ENCODE measurements at regions not wholly inside any gene's neighbourhood (a gene's known extent, or its start where the extent isn't known, plus 50 kb on each side); places are given as distances from the start of the nearest gene placed in this dataset.

DNA sequence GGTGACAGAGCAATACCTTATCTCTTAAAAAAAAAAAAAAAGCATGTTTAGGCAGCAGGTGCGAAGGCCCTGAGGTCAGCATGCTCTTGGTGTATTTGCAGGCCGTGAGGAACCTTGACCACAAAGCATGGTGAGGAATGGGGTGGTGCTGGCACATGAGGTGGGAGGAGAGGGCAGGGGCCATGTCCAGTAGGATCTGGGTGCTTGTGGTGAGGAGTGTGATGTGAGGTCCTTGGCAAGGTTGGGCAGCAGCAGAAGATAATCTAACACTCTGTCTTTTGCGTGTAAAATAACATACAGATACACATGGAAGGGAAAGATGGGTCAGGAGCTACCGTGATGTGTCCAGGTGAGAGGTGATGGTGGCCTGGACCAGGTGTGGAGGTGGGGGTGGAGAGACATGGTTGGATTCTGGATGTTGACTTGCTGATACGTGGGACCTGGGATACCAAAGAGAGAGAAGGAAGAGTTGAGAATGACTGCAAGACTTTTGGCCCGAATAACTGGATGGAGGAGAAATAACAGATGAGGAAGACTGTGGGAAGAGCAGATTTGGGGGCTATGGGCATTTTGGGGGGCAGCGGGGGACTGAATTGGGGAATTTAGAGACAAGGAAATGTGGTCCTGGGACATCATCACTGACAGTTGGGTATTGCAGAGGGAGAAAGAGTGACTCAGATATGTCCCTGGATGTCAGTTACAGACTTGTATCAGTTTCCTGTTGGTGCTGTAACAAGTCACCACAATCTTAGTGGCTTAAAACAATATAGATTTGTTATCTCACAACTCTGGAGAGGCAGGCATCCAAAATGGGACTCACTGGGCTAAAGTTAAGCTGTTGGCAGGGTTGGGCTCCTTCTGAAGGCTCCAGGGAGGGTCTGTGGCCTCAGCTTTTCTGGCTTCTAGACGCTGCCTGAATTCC, 274.9 kb downstream of the HAPSTR1 start:
- TF ChIP-seq, protein P1, sequence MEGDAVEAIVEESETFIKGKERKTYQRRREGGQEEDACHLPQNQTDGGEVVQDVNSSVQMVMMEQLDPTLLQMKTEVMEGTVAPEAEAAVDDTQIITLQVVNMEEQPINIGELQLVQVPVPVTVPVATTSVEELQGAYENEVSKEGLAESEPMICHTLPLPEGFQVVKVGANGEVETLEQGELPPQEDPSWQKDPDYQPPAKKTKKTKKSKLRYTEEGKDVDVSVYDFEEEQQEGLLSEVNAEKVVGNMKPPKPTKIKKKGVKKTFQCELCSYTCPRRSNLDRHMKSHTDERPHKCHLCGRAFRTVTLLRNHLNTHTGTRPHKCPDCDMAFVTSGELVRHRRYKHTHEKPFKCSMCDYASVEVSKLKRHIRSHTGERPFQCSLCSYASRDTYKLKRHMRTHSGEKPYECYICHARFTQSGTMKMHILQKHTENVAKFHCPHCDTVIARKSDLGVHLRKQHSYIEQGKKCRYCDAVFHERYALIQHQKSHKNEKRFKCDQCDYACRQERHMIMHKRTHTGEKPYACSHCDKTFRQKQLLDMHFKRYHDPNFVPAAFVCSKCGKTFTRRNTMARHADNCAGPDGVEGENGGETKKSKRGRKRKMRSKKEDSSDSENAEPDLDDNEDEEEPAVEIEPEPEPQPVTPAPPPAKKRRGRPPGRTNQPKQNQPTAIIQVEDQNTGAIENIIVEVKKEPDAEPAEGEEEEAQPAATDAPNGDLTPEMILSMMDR (conservative IDR thresholded peaks at IDR 0.05), result no peak
- no peak for TF ChIP-seq ZFX (IDR thresholded peaks at IDR 0.05)

Measured in C4-2B (cell line).